IMR-90 (cell line): ENCODE measurements at regions not wholly inside any gene's neighbourhood (a gene's known extent, or its start where the extent isn't known, plus 50 kb on each side); places are given as distances from the start of the nearest gene placed in this dataset.

Experiments used
- ATAC-seq: fragments of 200-7000 bp; cut with Tn5 transposase; 2 replicates; pipeline ENCODE4 v1.9.1; 2020; ENCODE audit warnings: low read depth, mild to moderate bottlenecking, moderate library complexity
- BruUV-seq: library from RNA; stranded (reverse); fragments of 400-500 nt; replicated peaks from 2 replicates; lab custom pipeline; 2021; lab: Mats Ljungman, UMichigan
- CTCF ChIA-PET: fragments of 300-600 bp; formaldehyde crosslinking; extraction: SDS; loops from one replicate; lab custom pipeline; 2021; ENCODE audit warnings: antibody characterized with exemption; lab: Yijun Ruan, JAX
- POLR2A ChIA-PET: fragments of 300-600 bp; sonication (Branson Sonifier 250); formaldehyde crosslinking; loops from one replicate; lab custom pipeline; 2022; ENCODE audit warnings: antibody characterized with exemption; ENCODE audit not compliant: unreplicated experiment; lab: Charles Lee
- DNase-seq: peaks from one replicate; pipeline ENCODE4 v3.0.0; 2013
- H2AFZ ChIP-seq: replicated peaks from 2 replicates; pipeline ENCODE3; 2013; ENCODE audit warnings: low read length, mild to moderate bottlenecking; ENCODE audit not compliant: poor library complexity
- H2AK5ac ChIP-seq: 2 replicates; pipeline ENCODE4 v1.6.1; 2013; ENCODE audit warnings: low read depth, low read length, inconsistent platforms
- H2AK9ac ChIP-seq: replicated peaks from 2 replicates; pipeline ENCODE3; 2013; ENCODE audit warnings: mild to moderate bottlenecking, low read depth, low read length, moderate library complexity; ENCODE audit not compliant: poor library complexity
- H2BK120ac ChIP-seq: 2 replicates; pipeline ENCODE4 v1.6.1; 2013; ENCODE audit warnings: low read depth, low read length, inconsistent platforms
- H2BK15ac ChIP-seq: 3 replicates; pipeline ENCODE4 v1.6.1; 2013; ENCODE audit warnings: low read depth, low read length, inconsistent platforms
- H2BK20ac ChIP-seq: 2 replicates; pipeline ENCODE4 v1.6.1; 2013; ENCODE audit warnings: low read depth, mild to moderate bottlenecking, inconsistent platforms, low read length, moderate library complexity
- H2BK5ac ChIP-seq: 2 replicates; pipeline ENCODE4 v1.6.1; 2013; ENCODE audit warnings: mild to moderate bottlenecking, low read depth, low read length, inconsistent platforms; ENCODE audit not compliant: poor library complexity, severe bottlenecking
- H3K14ac ChIP-seq: replicated peaks from 2 replicates; pipeline ENCODE4 v1.6.1; 2013; ENCODE audit warnings: low read depth, low read length, inconsistent platforms
- H3K18ac ChIP-seq: 2 replicates; pipeline ENCODE4 v1.6.1; 2013; ENCODE audit warnings: low read depth, low read length, control low read depth
- H3K23ac ChIP-seq: 2 replicates; pipeline ENCODE4 v1.6.1; 2013; ENCODE audit warnings: low read depth, low read length, inconsistent platforms
- H3K27ac ChIP-seq: 2 replicates; pipeline ENCODE4 v1.5.1; 2013; ENCODE audit warnings: mild to moderate bottlenecking, control low read depth, low read length; ENCODE audit not compliant: insufficient read depth
- H3K27me3 ChIP-seq: 2 replicates; pipeline ENCODE4 v1.6.1; 2013; ENCODE audit warnings: low read length; ENCODE audit not compliant: control insufficient read depth, insufficient read depth
- H3K36me3 ChIP-seq: 2 replicates; pipeline ENCODE4 v1.6.1; 2013; ENCODE audit warnings: low read length, mixed read lengths; ENCODE audit not compliant: control insufficient read depth, insufficient read depth
- H3K4ac ChIP-seq: 2 replicates; pipeline ENCODE4 v1.6.1; 2013; ENCODE audit warnings: low read depth, low read length, inconsistent platforms
- H3K4me1 ChIP-seq: 2 replicates; pipeline ENCODE4 v1.6.1; 2013; ENCODE audit warnings: low read length, mixed read lengths; ENCODE audit not compliant: control insufficient read depth, insufficient read depth
- H3K4me2 ChIP-seq: 2 replicates; pipeline ENCODE4 v1.6.1; 2013; ENCODE audit warnings: low read depth, mild to moderate bottlenecking, control low read depth, low read length, moderate library complexity
- H3K4me3 ChIP-seq: 2 replicates; pipeline ENCODE4 v1.5.1; 2013; ENCODE audit warnings: low read depth, mild to moderate bottlenecking, control low read depth, low read length, moderate library complexity; ENCODE audit not compliant: insufficient read depth
- H3K56ac ChIP-seq: 2 replicates; pipeline ENCODE4 v1.6.1; 2013; ENCODE audit warnings: low read length, inconsistent platforms; ENCODE audit not compliant: insufficient read depth; ENCODE audit errors: extremely low read depth
- H3K79me1 ChIP-seq, 2 experiments: 2 replicates each; pipeline ENCODE4 v1.6.1; 2013; ENCODE audit warnings: low read length in 2 of 2, inconsistent platforms in 1 of 2, low read depth in 1 of 2
- H3K9ac ChIP-seq: 2 replicates; pipeline ENCODE4 v1.6.1; 2013; ENCODE audit warnings: low read depth, low read length, control low read depth
- H3K9me1 ChIP-seq: 2 replicates; pipeline ENCODE4 v1.6.1; 2013; ENCODE audit warnings: low read length, inconsistent platforms; ENCODE audit not compliant: insufficient read depth
- H3K9me3 ChIP-seq: 2 replicates; pipeline ENCODE4 v1.6.1; 2013; ENCODE audit warnings: low read length; ENCODE audit not compliant: control insufficient read depth, insufficient read depth
- H4K20me1 ChIP-seq: 2 replicates; pipeline ENCODE4 v1.6.1; 2013; ENCODE audit warnings: low read length, inconsistent platforms; ENCODE audit not compliant: insufficient read depth
- H4K5ac ChIP-seq: 2 replicates; pipeline ENCODE4 v1.6.1; 2013; ENCODE audit warnings: mild to moderate bottlenecking, low read depth, low read length, control low read depth
- H4K8ac ChIP-seq, 2 experiments: 2 replicates each; pipeline ENCODE4 v1.6.1; 2013; ENCODE audit warnings: low read depth in 2 of 2, low read length in 2 of 2, control low read depth in 1 of 2, inconsistent platforms in 1 of 2
- H4K91ac ChIP-seq: 2 replicates; pipeline ENCODE4 v1.6.1; 2013; ENCODE audit warnings: low read depth, low read length, inconsistent platforms; ENCODE audit not compliant: insufficient read depth
- BHLHE40 ChIP-seq: fragments of 150-350 bp; IDR thresholded peaks from 2 replicates; pipeline ENCODE4 v1.6.1; 2016; ENCODE audit warnings: mild to moderate bottlenecking, low read depth, low read length
- CEBPB ChIP-seq: IDR thresholded peaks from 2 replicates; pipeline ENCODE4 v1.6.1; 2012; ENCODE audit warnings: low read depth, low read length, improper control_type of control experiment
- CHD1 ChIP-seq: IDR thresholded peaks from 2 replicates; pipeline ENCODE4 v1.6.1; 2012; ENCODE audit warnings: low read depth, low read length, improper control_type of control experiment
- CTCF ChIP-seq: conservative IDR thresholded peaks from 2 replicates; pipeline ENCODE4 v1.5.1; 2012; ENCODE audit warnings: mild to moderate bottlenecking, low read depth, low read length, improper control_type of control experiment
- ELK1 ChIP-seq: fragments of 150-350 bp; IDR thresholded peaks from 2 replicates; pipeline ENCODE4 v1.6.1; 2016; ENCODE audit warnings: low read depth, mild to moderate bottlenecking, low read length, moderate library complexity, borderline replicate concordance
- FOS ChIP-seq: fragments of 150-350 bp; IDR thresholded peaks from 2 replicates; pipeline ENCODE4 v1.6.1; 2016; ENCODE audit warnings: low read depth, low read length
- MAFK ChIP-seq: IDR thresholded peaks from 2 replicates; pipeline ENCODE4 v1.6.1; 2012; ENCODE audit warnings: low read depth, low read length, improper control_type of control experiment
- MAZ ChIP-seq: IDR thresholded peaks from 2 replicates; pipeline ENCODE4 v1.6.1; 2012; ENCODE audit warnings: low read depth, mild to moderate bottlenecking, low read length, improper control_type of control experiment, moderate library complexity, borderline replicate concordance
- MXI1 ChIP-seq: IDR thresholded peaks from 2 replicates; pipeline ENCODE4 v1.6.1; 2012; ENCODE audit warnings: low read depth, mild to moderate bottlenecking, low read length, moderate library complexity, borderline replicate concordance
- NFE2L2 ChIP-seq: fragments of 150-350 bp; IDR thresholded peaks from 2 replicates; pipeline ENCODE4 v1.6.1; 2016; ENCODE audit warnings: low read depth, mild to moderate bottlenecking, low read length
- POLR2A ChIP-seq: IDR thresholded peaks from 2 replicates; pipeline ENCODE4 v1.6.1; 2012; ENCODE audit warnings: mild to moderate bottlenecking, low read depth, low read length
- RAD21 ChIP-seq: IDR thresholded peaks from 2 replicates; pipeline ENCODE4 v1.6.1; 2012; ENCODE audit warnings: low read length, improper control_type of control experiment
- RCOR1 ChIP-seq: IDR thresholded peaks from 2 replicates; pipeline ENCODE4 v1.6.1; 2012; ENCODE audit warnings: mild to moderate bottlenecking, low read length, improper control_type of control experiment; ENCODE audit not compliant: insufficient replicate concordance
- RFX5 ChIP-seq: IDR thresholded peaks from 2 replicates; pipeline ENCODE4 v1.8.0; 2012; ENCODE audit warnings: low read depth, mild to moderate bottlenecking, low read length, moderate library complexity
- SMC3 ChIP-seq: fragments of 150-350 bp; IDR thresholded peaks from 2 replicates; pipeline ENCODE4 v1.6.1; 2016; ENCODE audit warnings: low read depth, mild to moderate bottlenecking, antibody characterized with exemption, low read length, moderate library complexity
- USF2 ChIP-seq: fragments of 150-350 bp; IDR thresholded peaks from 2 replicates; pipeline ENCODE4 v1.6.1; 2017; ENCODE audit warnings: mild to moderate bottlenecking, antibody characterized with exemption, low read length, low read depth
- WGBS, 2 experiments: methylation state at CpG; one replicate each; pipeline versions ENCODE4 v1.1.5 to v1.1.7; 2013; ENCODE audit warnings: missing lambda C conversion rate in 2 of 2; ENCODE audit not compliant: insufficient read length in 1 of 2; ENCODE audit errors: extremely low coverage in 2 of 2; 5-methylcytosine and 5-hydroxymethylcytosine counted together
- dilution Hi-C: fragments of 300-500 bp; cut with HindIII; formaldehyde crosslinking; loops from one replicate; pipeline ENCODE4 v1.14.3; 2018; ENCODE audit warnings: low sequenced_read_pairs; ENCODE audit not compliant: unreplicated experiment
- in situ Hi-C: fragments of 300-500 bp; cut with MboI; formaldehyde crosslinking; loops from 3 replicates; pipeline ENCODE4 v1.14.3; 2019; ENCODE audit warnings: low sequenced_read_pairs, inconsistent platforms, mixed read lengths
- intact Hi-C: fragments of 100-400 bp; cut with micrococcal nuclease; formaldehyde crosslinking; loops from 2 replicates; pipeline ENCODE4 v1.10.0; 2022

GRCh38 chr6:141388666-141389065 is 744.1 kb upstream of the GJE1 start:
- Histone ChIP-seq H2AFZ (no peak overlapping the region), H3K4me1 (no peaks in the 10 kb centered on the region), H3K9me1 (no peaks in the 10 kb centered on the region), H2BK120ac (no peak overlapping the region), H4K20me1 (no peaks in the 10 kb centered on the region), H4K91ac (no peak overlapping the region), H3K4me3 (no peak overlapping the region), H2BK15ac (no peak overlapping the region), H3K79me1 (no peaks in the 10 kb centered on the region), H3K36me3 (no peaks in the 10 kb centered on the region), H4K8ac (no peak overlapping the region), H3K27me3 (no peaks in the 10 kb centered on the region), H3K18ac (no peak overlapping the region), H2AK5ac (no peak overlapping the region), H2BK5ac (no peak overlapping the region), H2AK9ac (no peak overlapping the region), H2BK20ac (no peak overlapping the region), H3K9me3 (no peaks in the 10 kb centered on the region), H3K27ac (no peak overlapping the region), H3K9ac (no peak overlapping the region), H3K56ac (no peak overlapping the region), H3K4me2 (no peak overlapping the region), H3K14ac (no peak overlapping the region), H3K4ac (no peak overlapping the region), H3K23ac (no peak overlapping the region), H4K5ac (no peak overlapping the region)
- TF ChIP-seq FOS = no peak
- TF ChIP-seq RFX5 = no peak
- TF ChIP-seq NFE2L2 = no peak
- no peak for TF ChIP-seq USF2
- no peak for TF ChIP-seq SMC3
- no peak for TF ChIP-seq MAFK
- no peak for TF ChIP-seq CHD1
- no peak for TF ChIP-seq RAD21
- TF ChIP-seq MAZ = no peak
- TF ChIP-seq RCOR1 = no peak
- TF ChIP-seq ELK1 = no peak
- TF ChIP-seq CEBPB = no peak
- no peak for TF ChIP-seq CTCF
- no peak for TF ChIP-seq POLR2A
- TF ChIP-seq BHLHE40 = no peak
- TF ChIP-seq MXI1 = no peak
- intact Hi-C loops = no loop called here
- WGBS, 2 experiments = 60% methylated on average over 1 of the region's 3 CpGs; no CpG with 5 or more reads in 1 of the 2 experiments
- ChIA-PET POLR2A (no interaction called here), CTCF (no interaction called here)
- BruUV-seq = no TSS peak
- dilution Hi-C loops = no loop called here
- ATAC-seq (no peak), DNase-seq (no peak)
- in situ Hi-C loops = no loop called here
